Common myeloid progenitor, CD34-positive (primary cell): ENCODE measurements at regions not wholly inside any gene's neighbourhood (a gene's known extent, or its start where the extent isn't known, plus 50 kb on each side); places are given as distances from the start of the nearest gene placed in this dataset.
"Not testable (repeated sequence)": the region's sequence is repeated elsewhere in the genome, so short reads cannot be mapped to it uniquely, and the experiment has no call there.

ENCODE experiments used
- CTCF ChIA-PET: fragments of 350-600 bp; sonication (Branson Sonifier 250); formaldehyde crosslinking; loops from one replicate; lab custom pipeline; 2021; ENCODE audit warnings: antibody characterized with exemption; lab: Charles Lee
- POLR2A ChIA-PET: fragments of 350-600 bp; sonication (Branson Sonifier 250); formaldehyde crosslinking; loops from one replicate; lab custom pipeline; 2021; ENCODE audit warnings: antibody characterized with exemption; lab: Charles Lee
- DNase-seq, 3 donors: peaks; one replicate each; pipeline versions ENCODE4 v3.0.0 to v3.0.0-alpha.2; 2013
- H3K27ac ChIP-seq, 2 experiments: 1 replicate in 1 of 2; 2 replicates in 1 of 2; pipeline ENCODE4 v1.7.0; 2013; ENCODE audit warnings: inconsistent platforms in 2 of 2, low read length in 2 of 2, mild to moderate bottlenecking in 2 of 2, low read depth in 1 of 2, moderate library complexity in 1 of 2; ENCODE audit not compliant: severe bottlenecking in 2 of 2, insufficient read depth in 1 of 2, poor library complexity in 1 of 2
- H3K27me3 ChIP-seq, 5 experiments: replicated peaks in 2 of 5; 1 replicate in 3 of 5; 2 replicates in 2 of 5; pipeline versions ENCODE4 v1.6.1 to v1.7.0; 2013; ENCODE audit warnings: low read length in 4 of 5, mild to moderate bottlenecking in 2 of 5, moderate library complexity in 2 of 5, inconsistent platforms in 1 of 5; ENCODE audit not compliant: insufficient read depth in 5 of 5, control insufficient read depth in 4 of 5
- H3K36me3 ChIP-seq, 4 experiments: 1 replicate in 2 of 4; 2 replicates in 2 of 4; pipeline versions ENCODE4 v1.6.1 to v1.7.0; 2013; ENCODE audit warnings: low read length in 3 of 4, control low read depth in 1 of 4, mild to moderate bottlenecking in 1 of 4; ENCODE audit not compliant: control insufficient read depth in 4 of 4, insufficient read depth in 4 of 4
- H3K4me1 ChIP-seq, 4 experiments: 1 replicate in 3 of 4; 2 replicates in 1 of 4; pipeline versions ENCODE4 v1.6.1 to v1.7.1; 2013; ENCODE audit warnings: low read length in 3 of 4, mild to moderate bottlenecking in 3 of 4, control low read depth in 1 of 4, inconsistent platforms in 1 of 4, moderate library complexity in 1 of 4; ENCODE audit not compliant: control insufficient read depth in 4 of 4, insufficient read depth in 4 of 4; ENCODE audit errors: control extremely low read depth in 1 of 4
- H3K4me3 ChIP-seq, 7 experiments: 1 replicate in 4 of 7; 2 replicates in 3 of 7; pipeline versions ENCODE4 v1.5.1 to v1.7.0; 2013; ENCODE audit warnings: mild to moderate bottlenecking in 7 of 7, low read length in 6 of 7, moderate library complexity in 6 of 7, inconsistent platforms in 2 of 7, low read depth in 2 of 7, control low read depth in 1 of 7; ENCODE audit not compliant: insufficient read depth in 4 of 7, control insufficient read depth in 1 of 7; ENCODE audit errors: extremely low read depth in 1 of 7
- H3K9me3 ChIP-seq, 5 experiments: 1 replicate in 4 of 5; 2 replicates in 1 of 5; pipeline versions ENCODE4 v1.6.1 to v1.7.1; 2013; ENCODE audit warnings: low read length in 4 of 5, mild to moderate bottlenecking in 2 of 5, inconsistent platforms in 1 of 5, low read depth in 1 of 5, moderate library complexity in 1 of 5; ENCODE audit not compliant: control insufficient read depth in 4 of 5, insufficient read depth in 2 of 5; ENCODE audit errors: control extremely low read depth in 1 of 5
- WGBS: methylation state at CpG from one replicate; pipeline ENCODE4 v1.1.5; 2013; ENCODE audit not compliant: insufficient coverage; 5-methylcytosine and 5-hydroxymethylcytosine counted together

DNA sequence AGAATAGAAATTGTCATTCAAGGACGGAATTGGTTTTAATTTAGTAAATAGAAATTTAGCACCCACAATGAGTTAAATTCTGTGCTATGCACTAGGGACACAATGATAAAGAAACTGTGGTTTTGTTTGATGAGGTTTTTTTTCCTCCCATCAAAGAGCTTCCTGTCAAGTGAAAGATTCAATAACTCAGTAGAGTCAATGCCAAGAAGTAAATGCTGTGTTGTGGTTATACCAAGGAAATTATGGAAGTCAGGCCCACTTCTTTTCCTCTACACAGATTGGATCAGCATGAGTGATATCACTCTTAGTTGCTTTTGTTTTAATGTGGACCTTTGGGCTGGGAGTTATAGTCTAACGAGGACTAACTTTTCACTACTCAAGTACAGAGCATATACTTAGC lies 1269.6 kb upstream of the ADGRL2 start:
- no peak overlapping the region for H3K27ac ChIP-seq
- WGBS = no CpG with 5 or more reads among the region's 2 CpGs
- no peak for DNase-seq
- ChIA-PET CTCF (no interaction called here), POLR2A (no interaction called here)
- no peaks in the 10 kb centered on the region for H3K36me3 ChIP-seq
- peaks cover 0 to 3% (median 0%) of the 10 kb centered on the region in 5 experiments for H3K9me3 ChIP-seq
- H3K4me1 ChIP-seq = no peaks in the 10 kb centered on the region
- H3K4me3 ChIP-seq = no peak overlapping the region
- H3K27me3 ChIP-seq = peaks cover 0 to 5% (median 0%) of the 10 kb centered on the region in 5 experiments

DNA sequence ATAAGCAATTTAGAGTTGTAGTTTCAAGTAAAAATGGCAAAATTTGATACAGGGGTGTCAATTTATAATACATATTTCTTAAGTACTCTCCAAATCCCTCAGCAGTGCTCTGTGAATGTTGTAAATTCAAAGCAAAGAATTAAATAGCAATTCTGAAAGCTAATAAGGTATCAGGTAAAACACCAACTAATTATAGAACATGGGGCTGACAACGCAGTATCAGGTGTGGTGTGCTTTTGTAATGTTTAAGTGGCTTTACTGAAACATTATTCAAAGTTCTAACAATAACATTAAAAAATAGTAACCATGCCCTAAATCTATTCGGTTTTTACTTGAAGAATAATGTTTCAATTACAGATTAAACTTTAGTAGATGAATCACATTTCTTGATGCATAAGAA lies 1271.2 kb upstream of the ADGRL2 start:
- no CpG with 5 or more reads among the region's 2 CpGs for WGBS
- Histone ChIP-seq H3K27me3 (peaks cover 0 to 5% (median 0%) of the 10 kb centered on the region in 5 experiments), H3K36me3 (no peaks in the 10 kb centered on the region), H3K27ac (no peak overlapping the region), H3K4me1 (no peaks in the 10 kb centered on the region), H3K9me3 (peaks cover 0 to 3% (median 0%) of the 10 kb centered on the region in 5 experiments), H3K4me3 (no peak overlapping the region)
- CTCF ChIA-PET = no interaction called here
- DNase-seq = no peak
- POLR2A ChIA-PET = no interaction called here

DNA sequence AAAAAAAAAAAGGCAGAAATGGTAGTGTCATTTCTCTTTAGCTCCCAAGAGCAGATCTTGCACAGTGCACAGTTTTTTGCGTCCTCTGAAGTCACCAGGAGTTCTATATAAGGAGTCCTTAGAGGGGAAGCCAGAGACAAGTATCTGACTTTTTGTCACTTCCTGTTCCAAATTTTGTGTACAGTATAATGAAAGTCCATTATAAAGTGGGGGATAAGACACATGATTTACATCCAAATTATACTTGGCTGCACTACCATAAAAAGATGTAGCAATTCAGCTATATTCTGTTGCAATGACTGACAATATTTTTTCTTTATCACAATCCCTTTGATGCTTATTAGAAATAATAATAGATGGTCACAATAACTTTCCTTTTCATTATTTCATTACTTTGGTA lies 1276.9 kb upstream of the ADGRL2 start:
- H3K4me1 ChIP-seq = no peaks in the 10 kb centered on the region
- peaks cover 0 to 3% (median 0%) of the 10 kb centered on the region in 5 experiments for H3K9me3 ChIP-seq
- no peak overlapping the region for H3K27ac ChIP-seq
- peaks cover 0 to 5% (median 0%) of the 10 kb centered on the region in 5 experiments for H3K27me3 ChIP-seq
- H3K36me3 ChIP-seq = no peaks in the 10 kb centered on the region
- ChIA-PET POLR2A (no interaction called here), CTCF (no interaction called here)
- DNase-seq = no peak
- WGBS = no CpG with 5 or more reads among the region's 1 CpG
- H3K4me3 ChIP-seq = no peak overlapping the region

DNA sequence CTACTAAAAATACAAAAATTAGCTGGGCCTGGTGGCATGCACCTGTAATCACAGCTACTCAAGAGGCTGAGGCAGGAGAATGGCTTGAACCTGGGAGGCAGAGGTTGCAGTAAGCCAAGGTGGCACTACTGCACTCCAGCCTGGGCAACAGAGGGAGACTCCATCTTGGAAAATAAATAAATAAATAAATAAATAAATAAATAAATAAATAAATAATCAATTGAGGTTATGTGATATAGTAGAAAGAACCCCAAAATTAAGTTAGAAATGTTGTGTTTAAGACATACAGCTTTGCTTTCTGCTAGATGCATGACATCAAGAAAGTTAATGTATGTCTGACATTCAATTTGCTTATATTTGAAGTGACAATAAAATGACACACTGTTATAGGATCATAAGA lies 1277.7 kb upstream of the ADGRL2 start:
- H3K9me3 ChIP-seq, H3K4me3 ChIP-seq, CTCF ChIA-PET, H3K27me3 ChIP-seq, POLR2A ChIA-PET, H3K27ac ChIP-seq, H3K4me1 ChIP-seq, H3K36me3 ChIP-seq, DNase-seq: not testable (repeated sequence)

DNA sequence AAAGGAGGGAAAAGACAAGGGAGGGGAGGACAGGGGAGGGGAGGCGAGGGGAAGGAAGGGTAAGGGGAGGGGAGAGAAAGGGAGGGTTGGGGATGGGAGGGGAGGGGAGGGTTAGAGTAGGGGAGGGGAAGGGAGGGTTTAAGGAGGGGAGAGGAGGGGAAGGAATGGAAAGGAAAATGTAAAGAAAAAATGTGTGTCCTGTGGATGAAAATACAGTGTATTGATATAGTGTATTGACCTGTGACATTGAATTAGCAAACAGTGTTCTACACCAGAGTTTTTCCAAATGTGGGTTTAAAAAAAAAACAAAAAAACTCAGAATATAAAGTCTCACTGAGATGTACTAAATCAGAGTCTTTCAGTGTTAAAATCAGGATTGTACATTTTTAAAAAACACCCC lies 1279.8 kb upstream of the ADGRL2 start:
- Histone ChIP-seq H3K36me3 (no peaks in the 10 kb centered on the region), H3K27ac (no peak overlapping the region), H3K27me3 (no peaks in the 10 kb centered on the region), H3K4me3 (no peak overlapping the region), H3K9me3 (no peaks in the 10 kb centered on the region), H3K4me1 (no peaks in the 10 kb centered on the region)
- 100% methylated on average over 1 of the region's 1 CpG for WGBS
- ChIA-PET CTCF (no interaction called here), POLR2A (no interaction called here)
- no peak for DNase-seq

DNA sequence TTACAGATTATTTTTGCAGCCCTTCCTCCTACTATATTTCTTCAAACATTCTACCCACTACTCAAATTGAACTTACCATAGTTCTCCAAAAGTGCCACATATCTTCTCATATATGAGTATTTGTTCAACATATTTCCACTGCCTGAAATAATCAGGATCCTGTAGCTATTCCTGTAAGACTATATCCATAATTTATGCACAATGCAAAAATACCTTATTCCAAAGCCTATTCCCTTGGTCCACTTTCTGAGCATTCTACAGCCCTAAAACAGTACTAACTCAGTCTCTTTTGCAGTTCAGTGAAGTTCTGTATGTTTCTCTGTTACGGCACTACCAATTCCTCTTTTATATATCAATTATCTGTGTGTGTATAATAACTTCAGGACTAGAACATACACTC lies 1283.7 kb upstream of the ADGRL2 start:
- CTCF ChIA-PET = no interaction called here
- WGBS = no CpG with 5 or more reads among the region's 1 CpG
- Histone ChIP-seq H3K4me1 (no peaks in the 10 kb centered on the region), H3K4me3 (no peak overlapping the region), H3K27ac (no peak overlapping the region), H3K9me3 (no peaks in the 10 kb centered on the region), H3K36me3 (no peaks in the 10 kb centered on the region), H3K27me3 (no peaks in the 10 kb centered on the region)
- POLR2A ChIA-PET = no interaction called here
- DNase-seq = no peak

DNA sequence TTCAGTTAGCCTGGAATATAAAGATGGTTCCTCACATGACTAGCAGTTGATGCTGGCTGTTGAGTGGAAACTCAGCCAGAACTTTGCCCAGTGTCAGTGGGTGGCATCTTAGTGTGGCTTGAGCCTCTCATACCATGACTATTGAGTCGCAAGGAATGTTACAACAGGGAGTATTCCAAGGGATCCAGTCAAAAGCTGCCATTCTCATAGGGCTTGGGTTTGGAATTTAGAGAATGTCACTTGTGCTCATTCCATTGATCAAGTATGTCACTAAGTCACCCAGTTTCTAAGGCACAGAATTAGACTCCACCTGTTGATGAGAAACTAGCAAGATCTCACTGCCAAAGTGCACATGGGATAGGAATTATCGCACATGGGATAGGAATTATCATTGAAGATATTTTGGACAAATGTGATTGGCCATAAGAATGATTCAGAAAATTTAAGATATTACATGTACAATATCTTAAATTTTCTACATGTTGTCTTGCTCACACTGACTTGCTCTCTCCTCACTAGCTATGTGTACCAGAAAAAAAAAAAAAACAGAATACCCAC lies 1290.7 kb upstream of the ADGRL2 start:
- Histone ChIP-seq H3K4me1 (no peaks in the 10 kb centered on the region), H3K9me3 (no peaks in the 10 kb centered on the region), H3K27me3 (no peaks in the 10 kb centered on the region), H3K4me3 (no peak overlapping the region), H3K36me3 (no peaks in the 10 kb centered on the region), H3K27ac (no peak overlapping the region)
- ChIA-PET POLR2A (no interaction called here), CTCF (no interaction called here)
- no peak for DNase-seq
- 80% methylated on average over 1 of the region's 2 CpGs for WGBS
